ENCODE measurements at regions not wholly inside any gene's neighbourhood (a gene's known extent, or its start where the extent isn't known, plus 50 kb on each side); places are given as distances from the start of the nearest gene placed in this dataset.

GRCh38 chr20:19027971-19028370 lies 184.5 kb upstream of the SLC24A3 start:
- DNase-seq, result no peak
- 90 to 91% methylated on average over 9 of the region's 9 CpGs for WGBS, 2 donors
- H3K4me3 ChIP-seq, result no peak overlapping the region
- no peak overlapping the region for H3K9ac ChIP-seq (ENCODE audit: insufficient read depth in 1 of 2, low read length in 2 of 2)
- no peaks in the 10 kb centered on the region for H3K27me3 ChIP-seq (ENCODE audit: control insufficient read depth in 3 of 3, insufficient read depth in 3 of 3, low read length in 2 of 3)
- no peak for ATAC-seq (ENCODE audit: insufficient read depth, low FRiP score)
- H3K4me1 ChIP-seq (ENCODE audit: control insufficient read depth in 5 of 5, insufficient read depth in 5 of 5, low read length in 5 of 5), result peaks cover 0 to 3% (median 0%) of the 10 kb centered on the region in 5 donors
- H3K9me3 ChIP-seq (ENCODE audit: control insufficient read depth in 4 of 4, insufficient read depth in 3 of 4, low read length in 3 of 4), result peaks cover 0 to 1% (median 0%) of the 10 kb centered on the region in 4 donors
- H3K36me3 ChIP-seq (ENCODE audit: control insufficient read depth in 4 of 4, insufficient read depth in 4 of 4, low read length in 4 of 4), result no peaks in the 10 kb centered on the region
- no peak overlapping the region for H3K27ac ChIP-seq (ENCODE audit: low read depth in 1 of 2, low read length in 1 of 2)
- TF ChIP-seq CTCF (IDR thresholded peaks at IDR 0.05; ENCODE audit: control extremely low read depth, extremely low read depth), result no peak

GRCh38 chr20:19041787-19042186 lies 170.7 kb upstream of the SLC24A3 start:
- Histone ChIP-seq H3K36me3 (ENCODE audit: control insufficient read depth in 4 of 4, insufficient read depth in 4 of 4, low read length in 4 of 4) (no peaks in the 10 kb centered on the region), H3K27me3 (ENCODE audit: control insufficient read depth in 3 of 3, insufficient read depth in 3 of 3, low read length in 2 of 3) (peaks cover 0 to 3% (median 0%) of the 10 kb centered on the region in 3 donors), H3K27ac (ENCODE audit: low read depth in 1 of 2, low read length in 1 of 2) (no peak overlapping the region), H3K4me3 (no peak overlapping the region), H3K4me1 (ENCODE audit: control insufficient read depth in 5 of 5, insufficient read depth in 5 of 5, low read length in 5 of 5) (no peaks in the 10 kb centered on the region), H3K9ac (ENCODE audit: insufficient read depth in 1 of 2, low read length in 2 of 2) (no peak overlapping the region), H3K9me3 (ENCODE audit: control insufficient read depth in 4 of 4, insufficient read depth in 3 of 4, low read length in 3 of 4) (no peaks in the 10 kb centered on the region)
- ATAC-seq (ENCODE audit: insufficient read depth, low FRiP score), result no peak
- no peak for DNase-seq
- TF ChIP-seq CTCF (IDR thresholded peaks at IDR 0.05; ENCODE audit: control extremely low read depth, extremely low read depth), result no peak
- 75 to 81% methylated on average over 3 of the region's 3 CpGs for WGBS, 2 donors

GRCh38 chr20:19045371-19045770 lies 167.1 kb upstream of the SLC24A3 start:
- DNase-seq (no peak), ATAC-seq (ENCODE audit: insufficient read depth, low FRiP score) (no peak)
- H3K36me3 ChIP-seq (ENCODE audit: control insufficient read depth in 4 of 4, insufficient read depth in 4 of 4, low read length in 4 of 4), result no peaks in the 10 kb centered on the region
- 79 to 82% methylated on average over 4 of the region's 4 CpGs for WGBS, 2 donors
- no peak overlapping the region for H3K4me3 ChIP-seq
- H3K4me1 ChIP-seq (ENCODE audit: control insufficient read depth in 5 of 5, insufficient read depth in 5 of 5, low read length in 5 of 5), result peaks cover 0 to 11% (median 6%) of the 10 kb centered on the region in 5 donors
- no peak overlapping the region for H3K27ac ChIP-seq (ENCODE audit: low read depth in 1 of 2, low read length in 1 of 2)
- peaks cover 0 to 3% (median 0%) of the 10 kb centered on the region in 3 donors for H3K27me3 ChIP-seq (ENCODE audit: control insufficient read depth in 3 of 3, insufficient read depth in 3 of 3, low read length in 2 of 3)
- no peak overlapping the region for H3K9ac ChIP-seq (ENCODE audit: insufficient read depth in 1 of 2, low read length in 2 of 2)
- no peaks in the 10 kb centered on the region for H3K9me3 ChIP-seq (ENCODE audit: control insufficient read depth in 4 of 4, insufficient read depth in 3 of 4, low read length in 3 of 4)
- TF ChIP-seq CTCF (IDR thresholded peaks at IDR 0.05; ENCODE audit: control extremely low read depth, extremely low read depth), result no peak
